ENCODE measurements at regions not wholly inside any gene's neighbourhood (a gene's known extent, or its start where the extent isn't known, plus 50 kb on each side); places are given as distances from the start of the nearest gene placed in this dataset.

DNA sequence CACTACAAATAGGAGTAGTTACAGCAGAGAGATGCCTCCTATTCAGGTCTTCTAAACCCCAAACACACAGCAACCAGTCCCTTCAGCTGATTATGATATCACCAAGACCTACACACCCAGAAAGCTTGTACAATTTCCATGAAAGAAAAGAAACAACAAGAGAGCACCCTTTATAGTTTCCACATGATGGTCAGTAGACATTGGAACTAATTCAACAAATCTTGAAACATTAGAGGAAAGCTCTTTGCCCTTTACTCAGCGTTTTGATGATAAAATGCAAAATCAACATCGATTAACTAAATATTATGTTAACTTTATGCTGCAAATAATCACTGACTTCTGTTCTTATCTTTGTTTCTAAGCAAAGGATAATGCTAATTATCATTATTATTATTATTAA, 393.6 kb upstream of the ID2 start:
- TF ChIP-seq POLR2AphosphoS5 (IDR thresholded peaks at IDR 0.05; ENCODE audit: control insufficient read depth, insufficient read depth, low read depth, low read length) = no peak
- no peak for TF ChIP-seq FOXK2 (conservative IDR thresholded peaks at IDR 0.05 in 1 of 2, IDR thresholded peaks at IDR 0.05 in 1 of 2; ENCODE audit: low read depth in 2 of 2)
- TF ChIP-seq, protein P1, sequence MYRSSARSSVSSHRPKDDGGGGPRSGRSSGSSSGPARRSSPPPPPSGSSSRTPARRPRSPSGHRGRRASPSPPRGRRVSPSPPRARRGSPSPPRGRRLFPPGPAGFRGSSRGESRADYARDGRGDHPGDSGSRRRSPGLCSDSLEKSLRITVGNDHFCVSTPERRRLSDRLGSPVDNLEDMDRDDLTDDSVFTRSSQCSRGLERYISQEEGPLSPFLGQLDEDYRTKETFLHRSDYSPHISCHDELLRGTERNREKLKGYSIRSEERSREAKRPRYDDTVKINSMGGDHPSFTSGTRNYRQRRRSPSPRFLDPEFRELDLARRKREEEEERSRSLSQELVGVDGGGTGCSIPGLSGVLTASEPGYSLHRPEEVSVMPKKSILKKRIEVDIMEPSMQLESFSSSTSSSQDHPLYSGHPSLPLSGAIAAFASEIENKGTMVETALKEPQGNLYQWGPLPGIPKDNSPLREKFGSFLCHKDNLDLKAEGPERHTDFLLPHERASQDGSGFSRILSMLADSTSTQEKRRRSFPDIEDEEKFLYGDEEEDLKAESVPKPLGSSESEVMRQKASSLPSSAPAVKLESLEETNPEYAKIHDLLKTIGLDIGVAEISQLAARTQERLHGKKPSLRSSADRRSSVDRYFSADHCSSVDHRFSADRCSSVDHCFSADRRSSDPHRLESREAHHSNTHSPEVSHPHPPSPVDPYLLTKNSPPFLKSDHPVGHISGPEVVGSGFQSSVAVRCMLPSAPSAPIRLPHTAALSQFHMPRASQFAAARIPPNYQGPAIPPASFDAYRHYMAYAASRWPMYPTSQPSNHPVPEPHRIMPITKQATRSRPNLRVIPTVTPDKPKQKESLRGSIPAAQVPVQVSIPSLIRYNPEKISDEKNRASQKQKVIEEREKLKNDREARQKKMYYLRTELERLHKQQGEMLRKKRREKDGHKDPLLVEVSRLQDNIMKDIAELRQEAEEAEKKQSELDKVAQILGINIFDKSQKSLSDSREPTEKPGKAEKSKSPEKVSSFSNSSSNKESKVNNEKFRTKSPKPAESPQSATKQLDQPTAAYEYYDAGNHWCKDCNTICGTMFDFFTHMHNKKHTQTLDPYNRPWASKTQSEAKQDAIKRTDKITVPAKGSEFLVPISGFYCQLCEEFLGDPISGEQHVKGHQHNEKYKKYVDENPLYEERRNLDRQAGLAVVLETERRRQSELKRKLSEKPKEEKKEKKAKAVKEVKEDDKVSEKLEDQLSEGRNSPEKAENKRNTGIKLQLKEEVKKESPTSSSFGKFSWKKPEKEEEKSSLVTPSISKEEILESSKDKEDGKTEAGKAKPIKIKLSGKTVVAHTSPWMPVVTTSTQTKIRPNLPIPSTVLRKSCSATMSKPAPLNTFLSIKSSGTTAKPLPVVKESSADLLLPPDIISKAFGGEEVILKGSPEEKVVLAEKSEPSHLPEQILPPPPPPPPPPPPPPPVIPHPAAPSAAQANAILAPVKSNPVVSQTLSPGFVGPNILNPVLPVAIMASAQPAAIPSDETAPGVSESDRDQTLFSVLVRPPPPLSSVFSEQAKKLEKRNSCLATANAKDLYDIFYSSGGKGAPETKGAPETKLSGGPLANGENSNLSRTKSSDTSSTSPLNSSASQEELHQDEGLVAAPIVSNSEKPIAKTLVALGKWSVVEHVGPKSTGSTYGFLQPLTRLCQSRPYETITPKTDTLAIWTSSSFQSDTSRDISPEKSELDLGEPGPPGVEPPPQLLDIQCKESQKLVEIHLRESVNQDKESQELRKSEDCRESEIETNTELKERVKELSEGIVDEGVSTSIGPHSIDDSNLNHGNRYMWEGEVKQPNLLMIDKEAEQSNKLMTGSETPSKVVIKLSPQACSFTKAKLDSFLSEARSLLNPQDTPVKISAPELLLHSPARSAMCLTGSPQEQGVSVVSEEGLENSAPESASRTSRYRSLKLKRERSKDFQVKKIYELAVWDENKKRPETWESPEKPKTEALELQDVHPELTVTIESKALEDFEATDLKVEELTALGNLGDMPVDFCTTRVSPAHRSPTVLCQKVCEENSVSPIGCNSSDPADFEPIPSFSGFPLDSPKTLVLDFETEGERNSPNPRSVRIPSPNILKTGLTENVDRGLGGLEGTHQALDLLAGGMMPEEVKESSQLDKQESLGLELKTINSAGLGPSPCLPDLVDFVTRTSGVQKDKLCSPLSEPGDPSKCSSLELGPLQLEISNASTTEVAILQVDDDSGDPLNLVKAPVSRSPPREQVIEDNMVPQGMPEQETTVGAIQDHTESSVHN (IDR thresholded peaks at IDR 0.05; ENCODE audit: borderline replicate concordance in 1 of 2, low read depth in 1 of 2) = no peak
- TF ChIP-seq ELF2 (CRISPR knock-in tag; IDR thresholded peaks at IDR 0.05) = no peak
- TF ChIP-seq, protein P2, sequence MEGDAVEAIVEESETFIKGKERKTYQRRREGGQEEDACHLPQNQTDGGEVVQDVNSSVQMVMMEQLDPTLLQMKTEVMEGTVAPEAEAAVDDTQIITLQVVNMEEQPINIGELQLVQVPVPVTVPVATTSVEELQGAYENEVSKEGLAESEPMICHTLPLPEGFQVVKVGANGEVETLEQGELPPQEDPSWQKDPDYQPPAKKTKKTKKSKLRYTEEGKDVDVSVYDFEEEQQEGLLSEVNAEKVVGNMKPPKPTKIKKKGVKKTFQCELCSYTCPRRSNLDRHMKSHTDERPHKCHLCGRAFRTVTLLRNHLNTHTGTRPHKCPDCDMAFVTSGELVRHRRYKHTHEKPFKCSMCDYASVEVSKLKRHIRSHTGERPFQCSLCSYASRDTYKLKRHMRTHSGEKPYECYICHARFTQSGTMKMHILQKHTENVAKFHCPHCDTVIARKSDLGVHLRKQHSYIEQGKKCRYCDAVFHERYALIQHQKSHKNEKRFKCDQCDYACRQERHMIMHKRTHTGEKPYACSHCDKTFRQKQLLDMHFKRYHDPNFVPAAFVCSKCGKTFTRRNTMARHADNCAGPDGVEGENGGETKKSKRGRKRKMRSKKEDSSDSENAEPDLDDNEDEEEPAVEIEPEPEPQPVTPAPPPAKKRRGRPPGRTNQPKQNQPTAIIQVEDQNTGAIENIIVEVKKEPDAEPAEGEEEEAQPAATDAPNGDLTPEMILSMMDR (IDR thresholded peaks at IDR 0.05 in 2 of 3, conservative IDR thresholded peaks at IDR 0.05 in 1 of 3; ENCODE audit: insufficient read depth in 2 of 3, low read depth in 1 of 3, low read length in 3 of 3) = no peak
- no peak for TF ChIP-seq HDAC2 (IDR thresholded peaks at IDR 0.05)
- TF ChIP-seq PHTF2 (CRISPR knock-in tag; IDR thresholded peaks at IDR 0.05) = no peak
- no peak for TF ChIP-seq MLX (CRISPR knock-in tag; conservative IDR thresholded peaks at IDR 0.05)
- no peak for TF ChIP-seq ZNF124 (CRISPR knock-in tag; IDR thresholded peaks at IDR 0.05)
- no peak for TF ChIP-seq CHCHD3 (CRISPR knock-in tag; IDR thresholded peaks at IDR 0.05)

Measured in K562 (cell line).